ENCODE measurements at regions not wholly inside any gene's neighbourhood (a gene's known extent, or its start where the extent isn't known, plus 50 kb on each side); places are given as distances from the start of the nearest gene placed in this dataset.

GRCh38 chr10:124220971-124221355 lies 127.6 kb upstream of the CHST15 start:
- H3K27ac ChIP-seq, result no peak overlapping the region
- DNase-seq, result no peak
- H3K4me3 ChIP-seq, result no peak overlapping the region
- H3K27me3 ChIP-seq, result no peaks in the 10 kb centered on the region
- H3K9me3 ChIP-seq, result no peaks in the 10 kb centered on the region
- H3K36me3 ChIP-seq, result no peaks in the 10 kb centered on the region
- intact Hi-C loops (cut with DNase I), result no loop called here
- H3K9ac ChIP-seq (ENCODE audit: low read depth in 2 of 2, low read length in 2 of 2), result no peak overlapping the region
- no peaks in the 10 kb centered on the region for H3K4me1 ChIP-seq
- no peak for TF ChIP-seq CTCF (IDR thresholded peaks at IDR 0.05)

DNA sequence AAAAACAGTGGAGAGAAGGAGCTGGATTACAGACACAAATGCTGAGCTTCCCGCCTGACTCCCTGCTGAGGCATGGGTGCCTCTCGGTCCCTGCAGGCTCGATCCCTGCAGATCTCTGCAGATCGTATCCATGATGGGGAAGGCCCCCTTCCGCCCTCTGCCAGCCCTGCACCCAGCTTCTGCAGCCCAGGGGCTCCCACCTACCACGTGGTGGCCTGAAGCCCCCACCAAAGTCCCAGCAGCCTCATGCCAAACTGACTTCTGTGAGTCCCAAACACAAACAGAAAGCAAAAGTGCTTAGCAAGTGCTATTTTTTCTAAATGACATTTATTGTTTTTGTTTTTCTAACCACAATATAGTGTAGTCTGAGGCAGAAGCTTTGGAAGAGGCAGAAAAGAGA lies 127.1 kb upstream of the CHST15 start:
- Histone ChIP-seq H3K9ac (ENCODE audit: low read depth in 2 of 2, low read length in 2 of 2) (no peak overlapping the region), H3K4me3 (no peak overlapping the region), H3K36me3 (no peaks in the 10 kb centered on the region), H3K9me3 (no peaks in the 10 kb centered on the region), H3K27me3 (no peaks in the 10 kb centered on the region), H3K27ac (no peak overlapping the region), H3K4me1 (no peaks in the 10 kb centered on the region)
- no peak for DNase-seq
- no peak for TF ChIP-seq CTCF (IDR thresholded peaks at IDR 0.05)
- intact Hi-C loops (cut with DNase I), result no loop called here

GRCh38 chr10:124219655-124220054 lies 126.3 kb upstream of the CHST15 start:
- Histone ChIP-seq H3K9me3 (no peaks in the 10 kb centered on the region), H3K4me1 (no peaks in the 10 kb centered on the region), H3K36me3 (no peaks in the 10 kb centered on the region), H3K4me3 (no peak overlapping the region), H3K9ac (ENCODE audit: low read depth in 2 of 2, low read length in 2 of 2) (no peak overlapping the region), H3K27me3 (no peaks in the 10 kb centered on the region), H3K27ac (no peak overlapping the region)
- TF ChIP-seq CTCF (IDR thresholded peaks at IDR 0.05), result no peak
- intact Hi-C loops (cut with DNase I), result no loop called here
- DNase-seq, result no peak

GRCh38 chr10:124219062-124219461 lies 125.7 kb upstream of the CHST15 start:
- no peaks in the 10 kb centered on the region for H3K9me3 ChIP-seq
- no peak overlapping the region for H3K4me3 ChIP-seq
- DNase-seq, result no peak
- no peaks in the 10 kb centered on the region for H3K27me3 ChIP-seq
- no peaks in the 10 kb centered on the region for H3K4me1 ChIP-seq
- no peaks in the 10 kb centered on the region for H3K36me3 ChIP-seq
- H3K9ac ChIP-seq (ENCODE audit: low read depth in 2 of 2, low read length in 2 of 2), result no peak overlapping the region
- H3K27ac ChIP-seq, result no peak overlapping the region
- no peak for TF ChIP-seq CTCF (IDR thresholded peaks at IDR 0.05)
- intact Hi-C loops (cut with DNase I), result no loop called here

DNA sequence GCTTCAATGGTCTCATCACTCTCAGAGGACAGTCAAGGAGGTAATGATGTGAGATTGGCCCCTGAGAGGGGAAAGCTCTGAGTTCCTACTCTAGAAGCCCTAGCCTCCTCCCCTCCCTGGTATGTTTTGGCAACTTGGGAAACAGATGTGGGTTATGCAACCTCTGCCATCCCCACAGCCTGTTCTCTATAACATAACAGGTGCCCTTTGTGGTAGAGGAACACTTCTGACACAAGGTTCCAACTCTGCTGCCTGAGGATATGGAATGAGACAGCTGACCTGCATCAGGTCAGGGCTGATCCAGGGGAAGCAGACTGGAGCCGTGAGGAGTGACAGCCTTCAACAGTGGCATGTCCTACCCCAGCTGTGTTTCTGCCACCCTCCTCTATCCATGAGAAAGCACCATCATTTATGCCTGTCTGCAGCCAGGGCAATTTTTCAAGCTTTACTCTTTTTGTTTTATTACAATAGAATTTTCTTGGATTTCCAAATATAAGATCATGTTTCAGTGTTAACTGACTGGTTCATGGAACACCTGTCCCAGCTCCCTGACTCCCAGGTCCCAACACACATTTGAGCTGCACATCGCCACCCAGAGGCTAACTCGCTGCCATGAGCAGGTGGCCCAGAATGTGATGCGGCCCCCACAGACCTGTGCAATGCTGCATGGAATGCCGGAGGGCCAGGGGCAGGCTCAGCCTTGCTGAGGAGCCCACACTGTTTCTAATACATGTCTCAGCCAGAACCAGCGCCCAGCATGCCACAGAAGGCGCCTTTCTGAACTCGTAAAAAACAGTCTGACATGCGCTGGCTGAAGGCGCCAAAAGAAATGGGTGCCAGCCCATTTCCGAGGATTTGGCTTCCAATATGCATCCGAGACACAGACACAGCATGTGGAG lies 124.8 kb upstream of the CHST15 start:
- intact Hi-C loops (cut with DNase I), result no loop called here
- no peak overlapping the region for H3K27ac ChIP-seq
- H3K36me3 ChIP-seq, result no peaks in the 10 kb centered on the region
- no peaks in the 10 kb centered on the region for H3K27me3 ChIP-seq
- no peaks in the 10 kb centered on the region for H3K4me1 ChIP-seq
- H3K9ac ChIP-seq (ENCODE audit: low read depth in 2 of 2, low read length in 2 of 2), result no peak overlapping the region
- TF ChIP-seq CTCF (IDR thresholded peaks at IDR 0.05), result no peak
- DNase-seq, result no peak
- no peak overlapping the region for H3K4me3 ChIP-seq
- no peaks in the 10 kb centered on the region for H3K9me3 ChIP-seq

All from colonic mucosa (tissue), 4 donors.